ENCODE measurements at regions not wholly inside any gene's neighbourhood (a gene's known extent, or its start where the extent isn't known, plus 50 kb on each side); places are given as distances from the start of the nearest gene placed in this dataset.

- DNase-seq (ENCODE audit: insufficient read length, low spot score) (no peak), FAIRE-seq (no peak)
- TF ChIP-seq CTCF (IDR thresholded peaks at IDR 0.05; ENCODE audit: insufficient read depth, missing control alignments): no peak
These were observed 224.0 kb downstream of the SOD2 start for GRCh38 chr6:159468994-159469393.

- FAIRE-seq (no peak), DNase-seq (ENCODE audit: insufficient read length, low spot score) (no peak)
- no peak for TF ChIP-seq CTCF (IDR thresholded peaks at IDR 0.05; ENCODE audit: insufficient read depth, missing control alignments)
These were observed 225.5 kb downstream of the SOD2 start for GRCh38 chr6:159467473-159468041.

- TF ChIP-seq CTCF (IDR thresholded peaks at IDR 0.05; ENCODE audit: insufficient read depth, missing control alignments): no peak
- FAIRE-seq: no peak
- no peak for DNase-seq (ENCODE audit: insufficient read length, low spot score)
These were observed 226.1 kb downstream of the SOD2 start for GRCh38 chr6:159466926-159467325.

- TF ChIP-seq CTCF (IDR thresholded peaks at IDR 0.05; ENCODE audit: insufficient read depth, missing control alignments): no peak
- DNase-seq (ENCODE audit: insufficient read length, low spot score) (no peak), FAIRE-seq (no peak)
These were observed 228.2 kb downstream of the SOD2 start for GRCh38 chr6:159464816-159465215.

- peak; percentile 27 for TF ChIP-seq CTCF (IDR thresholded peaks at IDR 0.05; ENCODE audit: insufficient read depth, missing control alignments)
- FAIRE-seq: no peak
These were observed 229.8 kb downstream of the SOD2 start for GRCh38 chr6:159463119-159463829.

GRCh38 chr6:159462431-159462830, 230.6 kb downstream of the SOD2 start:
- FAIRE-seq: no peak
- DNase-seq (ENCODE audit: insufficient read length, low spot score): no peak
- no peak for TF ChIP-seq CTCF (IDR thresholded peaks at IDR 0.05; ENCODE audit: insufficient read depth, missing control alignments)

More at GRCh38 chr6:159463119-159463829, 229.8 kb downstream of the SOD2 start:
- DNase-seq (ENCODE audit: insufficient read length, low spot score): no peak

- TF ChIP-seq CTCF (IDR thresholded peaks at IDR 0.05; ENCODE audit: insufficient read depth, missing control alignments): no peak
- DNase-seq (ENCODE audit: insufficient read length, low spot score) (no peak), FAIRE-seq (no peak)
These were observed 231.0 kb downstream of the SOD2 start for GRCh38 chr6:159461998-159462397.
